ENCODE measurements at regions not wholly inside any gene's neighbourhood (a gene's known extent, or its start where the extent isn't known, plus 50 kb on each side); places are given as distances from the start of the nearest gene placed in this dataset.

GRCh38 chr22:47240116-47240515, 477.7 kb downstream of the TBC1D22A start:
- TF ChIP-seq POLR2A (IDR thresholded peaks at IDR 0.05; ENCODE audit: extremely low read depth, insufficient read length) (no peak), MAX (IDR thresholded peaks at IDR 0.05; ENCODE audit: low read depth, low read length) (no peak), CTCF (IDR thresholded peaks at IDR 0.05; ENCODE audit: low read depth, low read length) (no peak), MYC (IDR thresholded peaks at IDR 0.05; ENCODE audit: low read depth, low read length) (no peak)
- no peak overlapping the region for H3K4me3 ChIP-seq (ENCODE audit: low read depth, low read length)
- no peak for DNase-seq (ENCODE audit: low read depth)

- H3K4me3 ChIP-seq (ENCODE audit: low read depth, low read length) = no peak overlapping the region
- TF ChIP-seq POLR2A (IDR thresholded peaks at IDR 0.05; ENCODE audit: extremely low read depth, insufficient read length) (no peak), MYC (IDR thresholded peaks at IDR 0.05; ENCODE audit: low read depth, low read length) (no peak), MAX (IDR thresholded peaks at IDR 0.05; ENCODE audit: low read depth, low read length) (no peak), CTCF (IDR thresholded peaks at IDR 0.05; ENCODE audit: low read depth, low read length) (no peak)
- no peak for DNase-seq (ENCODE audit: low read depth)
These were observed 477.0 kb downstream of the TBC1D22A start for GRCh38 chr22:47239474-47239860.

- no peak overlapping the region for H3K4me3 ChIP-seq (ENCODE audit: low read depth, low read length)
- TF ChIP-seq CTCF (IDR thresholded peaks at IDR 0.05; ENCODE audit: low read depth, low read length) = no peak
- no peak for TF ChIP-seq POLR2A (IDR thresholded peaks at IDR 0.05; ENCODE audit: extremely low read depth, insufficient read length)
- no peak for TF ChIP-seq MAX (IDR thresholded peaks at IDR 0.05; ENCODE audit: low read depth, low read length)
- TF ChIP-seq MYC (IDR thresholded peaks at IDR 0.05; ENCODE audit: low read depth, low read length) = no peak
- DNase-seq (ENCODE audit: low read depth) = no peak
These were observed 476.4 kb downstream of the TBC1D22A start for GRCh38 chr22:47238690-47239473.

- no peak for DNase-seq (ENCODE audit: low read depth)
- no peak overlapping the region for H3K4me3 ChIP-seq (ENCODE audit: low read depth, low read length)
- no peak for TF ChIP-seq CTCF (IDR thresholded peaks at IDR 0.05; ENCODE audit: low read depth, low read length)
- TF ChIP-seq MYC (IDR thresholded peaks at IDR 0.05; ENCODE audit: low read depth, low read length) = no peak
- TF ChIP-seq POLR2A (IDR thresholded peaks at IDR 0.05; ENCODE audit: extremely low read depth, insufficient read length) = no peak
- no peak for TF ChIP-seq MAX (IDR thresholded peaks at IDR 0.05; ENCODE audit: low read depth, low read length)
These were observed 475.5 kb downstream of the TBC1D22A start for GRCh38 chr22:47237890-47238480.

- no peak for TF ChIP-seq POLR2A (IDR thresholded peaks at IDR 0.05; ENCODE audit: extremely low read depth, insufficient read length)
- no peak for TF ChIP-seq CTCF (IDR thresholded peaks at IDR 0.05; ENCODE audit: low read depth, low read length)
- no peak for TF ChIP-seq MYC (IDR thresholded peaks at IDR 0.05; ENCODE audit: low read depth, low read length)
- no peak for TF ChIP-seq MAX (IDR thresholded peaks at IDR 0.05; ENCODE audit: low read depth, low read length)
- DNase-seq (ENCODE audit: low read depth) = no peak
- no peak overlapping the region for H3K4me3 ChIP-seq (ENCODE audit: low read depth, low read length)
These were observed 474.3 kb downstream of the TBC1D22A start for GRCh38 chr22:47236718-47237117.

Measured in NB4 (cell line).